ENCODE measurements at regions not wholly inside any gene's neighbourhood (a gene's known extent, or its start where the extent isn't known, plus 50 kb on each side); places are given as distances from the start of the nearest gene placed in this dataset.

- intact Hi-C loops (cut with micrococcal nuclease), result no loop called here
- no peak overlapping the region for H3K4me3 Mint-ChIP-seq
- no peaks in the 10 kb centered on the region for H3K36me3 Mint-ChIP-seq (ENCODE audit: low read depth)
- H3K9me3 Mint-ChIP-seq, result peaks cover 14% of the 10 kb centered on the region
- no peaks in the 10 kb centered on the region for H3K4me1 Mint-ChIP-seq (ENCODE audit: low read depth)
- no peaks in the 10 kb centered on the region for H3K27me3 Mint-ChIP-seq
- H3K27ac Mint-ChIP-seq, result no peak overlapping the region
Observed at GRCh38 chr4:19300213-19300612, 951.5 kb upstream of the SLIT2 start.

GRCh38 chr4:19298998-19299397, 952.7 kb upstream of the SLIT2 start:
- Mint-ChIP-seq H3K4me1 (ENCODE audit: low read depth) (no peaks in the 10 kb centered on the region), H3K4me3 (no peak overlapping the region), H3K36me3 (ENCODE audit: low read depth) (no peaks in the 10 kb centered on the region), H3K9me3 (peaks cover 26% of the 10 kb centered on the region), H3K27ac (no peak overlapping the region), H3K27me3 (no peaks in the 10 kb centered on the region)
- intact Hi-C loops (cut with micrococcal nuclease), result no loop called here

- no peak overlapping the region for H3K27ac Mint-ChIP-seq
- H3K27me3 Mint-ChIP-seq, result no peaks in the 10 kb centered on the region
Observed at GRCh38 chr4:19293781-19294180, 957.9 kb upstream of the SLIT2 start.

GRCh38 chr4:19293080-19293479, 958.6 kb upstream of the SLIT2 start:
- H3K4me1 Mint-ChIP-seq (ENCODE audit: low read depth), result no peaks in the 10 kb centered on the region
- intact Hi-C loops (cut with micrococcal nuclease), result no loop called here
- no peak overlapping the region for H3K27ac Mint-ChIP-seq
- no peak overlapping the region for H3K4me3 Mint-ChIP-seq
- H3K27me3 Mint-ChIP-seq, result no peaks in the 10 kb centered on the region
- peaks cover 54% of the 10 kb centered on the region for H3K9me3 Mint-ChIP-seq
- no peaks in the 10 kb centered on the region for H3K36me3 Mint-ChIP-seq (ENCODE audit: low read depth)

More at GRCh38 chr4:19293781-19294180, 957.9 kb upstream of the SLIT2 start:
- Mint-ChIP-seq H3K4me3 (no peak overlapping the region), H3K9me3 (peaks cover 54% of the 10 kb centered on the region), H3K36me3 (ENCODE audit: low read depth) (no peaks in the 10 kb centered on the region), H3K4me1 (ENCODE audit: low read depth) (no peaks in the 10 kb centered on the region)
- intact Hi-C loops (cut with micrococcal nuclease), result no loop called here

- intact Hi-C loops (cut with micrococcal nuclease), result no loop called here
- Mint-ChIP-seq H3K27me3 (no peaks in the 10 kb centered on the region), H3K9me3 (peaks cover 11% of the 10 kb centered on the region), H3K27ac (no peak overlapping the region), H3K4me3 (no peak overlapping the region), H3K36me3 (ENCODE audit: low read depth) (no peaks in the 10 kb centered on the region), H3K4me1 (ENCODE audit: low read depth) (no peaks in the 10 kb centered on the region)
Observed at GRCh38 chr4:19286924-19287323, 964.8 kb upstream of the SLIT2 start.

- H3K27me3 Mint-ChIP-seq, result no peaks in the 10 kb centered on the region
- intact Hi-C loops (cut with micrococcal nuclease), result no loop called here
- H3K27ac Mint-ChIP-seq, result no peak overlapping the region
- peaks cover 21% of the 10 kb centered on the region for H3K9me3 Mint-ChIP-seq
- no peaks in the 10 kb centered on the region for H3K4me1 Mint-ChIP-seq (ENCODE audit: low read depth)
- no peak overlapping the region for H3K4me3 Mint-ChIP-seq
- no peaks in the 10 kb centered on the region for H3K36me3 Mint-ChIP-seq (ENCODE audit: low read depth)
Observed at GRCh38 chr4:19285146-19285545, 966.6 kb upstream of the SLIT2 start.

GRCh38 chr4:19278665-19279064, 973.0 kb upstream of the SLIT2 start:
- no peak overlapping the region for H3K27ac Mint-ChIP-seq
- H3K9me3 Mint-ChIP-seq, result peaks cover 29% of the 10 kb centered on the region
- H3K36me3 Mint-ChIP-seq (ENCODE audit: low read depth), result no peaks in the 10 kb centered on the region
- intact Hi-C loops (cut with micrococcal nuclease), result no loop called here
- H3K27me3 Mint-ChIP-seq, result no peaks in the 10 kb centered on the region
- no peaks in the 10 kb centered on the region for H3K4me1 Mint-ChIP-seq (ENCODE audit: low read depth)
- no peak overlapping the region for H3K4me3 Mint-ChIP-seq

GRCh38 chr4:19266566-19266965, 985.1 kb upstream of the SLIT2 start:
- intact Hi-C loops (cut with micrococcal nuclease), result no loop called here
- Mint-ChIP-seq H3K27me3 (no peaks in the 10 kb centered on the region), H3K9me3 (peaks cover 8% of the 10 kb centered on the region), H3K4me1 (ENCODE audit: low read depth) (no peaks in the 10 kb centered on the region), H3K4me3 (no peak overlapping the region), H3K36me3 (ENCODE audit: low read depth) (no peaks in the 10 kb centered on the region), H3K27ac (no peak overlapping the region)

- Mint-ChIP-seq H3K9me3 (peaks cover 8% of the 10 kb centered on the region), H3K27ac (no peak overlapping the region), H3K27me3 (no peaks in the 10 kb centered on the region), H3K4me3 (no peak overlapping the region), H3K4me1 (ENCODE audit: low read depth) (no peaks in the 10 kb centered on the region), H3K36me3 (ENCODE audit: low read depth) (no peaks in the 10 kb centered on the region)
- intact Hi-C loops (cut with micrococcal nuclease), result no loop called here
Observed at GRCh38 chr4:19262467-19262866, 989.2 kb upstream of the SLIT2 start.

GRCh38 chr4:19260346-19260745, 991.4 kb upstream of the SLIT2 start:
- no peaks in the 10 kb centered on the region for H3K36me3 Mint-ChIP-seq (ENCODE audit: low read depth)

GRCh38 chr4:19259920-19260319, 991.8 kb upstream of the SLIT2 start:
- H3K4me1 Mint-ChIP-seq (ENCODE audit: low read depth), result no peaks in the 10 kb centered on the region
- intact Hi-C loops (cut with micrococcal nuclease), result no loop called here
- no peak overlapping the region for H3K4me3 Mint-ChIP-seq
- H3K36me3 Mint-ChIP-seq (ENCODE audit: low read depth), result no peaks in the 10 kb centered on the region
- peaks cover 25% of the 10 kb centered on the region for H3K9me3 Mint-ChIP-seq
- H3K27ac Mint-ChIP-seq, result no peak overlapping the region
- no peaks in the 10 kb centered on the region for H3K27me3 Mint-ChIP-seq

More at GRCh38 chr4:19260346-19260745, 991.4 kb upstream of the SLIT2 start:
- H3K27me3 Mint-ChIP-seq, result no peaks in the 10 kb centered on the region
- H3K4me3 Mint-ChIP-seq, result no peak overlapping the region
- H3K9me3 Mint-ChIP-seq, result peaks cover 23% of the 10 kb centered on the region
- H3K27ac Mint-ChIP-seq, result no peak overlapping the region
- H3K4me1 Mint-ChIP-seq (ENCODE audit: low read depth), result no peaks in the 10 kb centered on the region
- intact Hi-C loops (cut with micrococcal nuclease), result no loop called here

GRCh38 chr4:19256823-19257222, 994.9 kb upstream of the SLIT2 start:
- Mint-ChIP-seq H3K9me3 (peaks cover 33% of the 10 kb centered on the region), H3K4me3 (no peak overlapping the region), H3K4me1 (ENCODE audit: low read depth) (no peaks in the 10 kb centered on the region), H3K27me3 (no peaks in the 10 kb centered on the region), H3K36me3 (ENCODE audit: low read depth) (no peaks in the 10 kb centered on the region), H3K27ac (no peak overlapping the region)
- intact Hi-C loops (cut with micrococcal nuclease), result no loop called here

GRCh38 chr4:19254486-19254885, 997.2 kb upstream of the SLIT2 start:
- Mint-ChIP-seq H3K27me3 (no peaks in the 10 kb centered on the region), H3K9me3 (peaks cover 52% of the 10 kb centered on the region), H3K4me1 (ENCODE audit: low read depth) (no peaks in the 10 kb centered on the region), H3K27ac (no peak overlapping the region), H3K36me3 (ENCODE audit: low read depth) (no peaks in the 10 kb centered on the region), H3K4me3 (no peak overlapping the region)
- intact Hi-C loops (cut with micrococcal nuclease), result no loop called here

- Mint-ChIP-seq H3K4me1 (ENCODE audit: low read depth) (no peaks in the 10 kb centered on the region), H3K36me3 (ENCODE audit: low read depth) (no peaks in the 10 kb centered on the region), H3K27ac (no peak overlapping the region), H3K4me3 (no peak overlapping the region), H3K27me3 (no peaks in the 10 kb centered on the region), H3K9me3 (peaks cover 32% of the 10 kb centered on the region)
- intact Hi-C loops (cut with micrococcal nuclease), result no loop called here
Observed at GRCh38 chr4:19248023-19248422, 1003.7 kb upstream of the SLIT2 start.

GRCh38 chr4:19241895-19242294, 1009.8 kb upstream of the SLIT2 start:
- no peaks in the 10 kb centered on the region for H3K9me3 Mint-ChIP-seq
- intact Hi-C loops (cut with micrococcal nuclease), result no loop called here
- no peak overlapping the region for H3K27ac Mint-ChIP-seq
- no peaks in the 10 kb centered on the region for H3K4me1 Mint-ChIP-seq (ENCODE audit: low read depth)
- H3K36me3 Mint-ChIP-seq (ENCODE audit: low read depth), result no peaks in the 10 kb centered on the region
- H3K4me3 Mint-ChIP-seq, result no peak overlapping the region
- no peaks in the 10 kb centered on the region for H3K27me3 Mint-ChIP-seq

Measured in dendritic cell treated with granulocyte-macrophage colony-stimulating factor and Interleukin-4, amounts not matched to agents 40 ng/mL and 50 ng/mL, for 4 days (primary cell).